NT2/D1 (cell line): ENCODE measurements at regions not wholly inside any gene's neighbourhood (a gene's known extent, or its start where the extent isn't known, plus 50 kb on each side); places are given as distances from the start of the nearest gene placed in this dataset.

Experiments
- DNase-seq: peaks from one replicate; pipeline ENCODE4 v3.0.0-alpha.2; 2011; ENCODE audit warnings: low read depth, low spot score
- H3K27me3 ChIP-seq: 2 replicates; pipeline ENCODE4 v1.6.0; 2011; ENCODE audit warnings: mild to moderate bottlenecking; ENCODE audit not compliant: insufficient read length, insufficient read depth
- H3K36me3 ChIP-seq: 2 replicates; pipeline ENCODE4 v1.6.1; 2011; ENCODE audit warnings: mild to moderate bottlenecking, low read length, mixed read lengths; ENCODE audit not compliant: insufficient read depth, insufficient read length
- H3K4me1 ChIP-seq: 2 replicates; pipeline ENCODE4 v1.5.1; 2011; ENCODE audit not compliant: insufficient read depth, insufficient read length
- H3K4me3 ChIP-seq: 2 replicates; pipeline ENCODE4 v1.5.1; 2011; ENCODE audit warnings: low read depth; ENCODE audit not compliant: insufficient read length
- H3K9ac ChIP-seq: 2 replicates; pipeline ENCODE4 v1.6.0; 2011; ENCODE audit warnings: low read depth; ENCODE audit not compliant: insufficient read length
- H3K9me3 ChIP-seq: 2 replicates; pipeline ENCODE4 v1.5.1; 2011; ENCODE audit warnings: mild to moderate bottlenecking, low read length; ENCODE audit not compliant: insufficient read depth
- SUZ12 ChIP-seq: IDR thresholded peaks from 2 replicates; pipeline ENCODE4 v1.6.1; 2011; ENCODE audit not compliant: insufficient read length, insufficient read depth; ENCODE audit errors: extremely low read depth
- YY1 ChIP-seq: IDR thresholded peaks from 2 replicates; pipeline ENCODE4 v1.6.1; 2011; ENCODE audit not compliant: insufficient read length, insufficient read depth
- ZNF274 ChIP-seq: IDR thresholded peaks from 2 replicates; pipeline ENCODE4 v1.6.1; 2011; ENCODE audit warnings: mild to moderate bottlenecking, low read depth, low read length

- Histone ChIP-seq H3K4me1 (peaks cover 13% of the 10 kb centered on the region), H3K36me3 (no peaks in the 10 kb centered on the region), H3K27me3 (no peaks in the 10 kb centered on the region), H3K9ac (no peak overlapping the region), H3K4me3 (no peak overlapping the region), H3K9me3 (no peaks in the 10 kb centered on the region)
- TF ChIP-seq SUZ12 (no peak), YY1 (no peak), ZNF274 (no peak)
- DNase-seq = no peak
Observed at GRCh38 chr9:96085491-96086143, 210.1 kb downstream of the ERCC6L2 start.

GRCh38 chr9:96084331-96084734 is 208.8 kb downstream of the ERCC6L2 start:
- Histone ChIP-seq H3K9me3 (no peaks in the 10 kb centered on the region), H3K36me3 (no peaks in the 10 kb centered on the region), H3K4me3 (no peak overlapping the region), H3K9ac (no peak overlapping the region), H3K4me1 (peaks cover 13% of the 10 kb centered on the region), H3K27me3 (no peaks in the 10 kb centered on the region)
- no peak for TF ChIP-seq ZNF274
- no peak for TF ChIP-seq YY1
- TF ChIP-seq SUZ12 = no peak
- no peak for DNase-seq

- Histone ChIP-seq H3K9me3 (no peaks in the 10 kb centered on the region), H3K4me3 (no peak overlapping the region), H3K36me3 (no peaks in the 10 kb centered on the region), H3K4me1 (peaks cover 11% of the 10 kb centered on the region), H3K9ac (no peak overlapping the region), H3K27me3 (no peaks in the 10 kb centered on the region)
- TF ChIP-seq SUZ12 = no peak
- no peak for TF ChIP-seq ZNF274
- no peak for TF ChIP-seq YY1
- DNase-seq = no peak
Observed at GRCh38 chr9:96082516-96083232, 207.2 kb downstream of the ERCC6L2 start.

- DNase-seq = no peak
- H3K4me3 ChIP-seq = no peak overlapping the region
- H3K4me1 ChIP-seq = no peaks in the 10 kb centered on the region
- H3K9ac ChIP-seq = no peak overlapping the region
- no peaks in the 10 kb centered on the region for H3K27me3 ChIP-seq
- no peaks in the 10 kb centered on the region for H3K36me3 ChIP-seq
- TF ChIP-seq SUZ12 (no peak), ZNF274 (no peak), YY1 (no peak)
- no peaks in the 10 kb centered on the region for H3K9me3 ChIP-seq
Observed at GRCh38 chr9:96080364-96080763, 204.9 kb downstream of the ERCC6L2 start.

- TF ChIP-seq ZNF274 (no peak), YY1 (no peak), SUZ12 (no peak)
Observed at GRCh38 chr9:96079779-96080178, 204.3 kb downstream of the ERCC6L2 start.

GRCh38 chr9:96078897-96079490 is 203.5 kb downstream of the ERCC6L2 start:
- H3K9me3 ChIP-seq = no peaks in the 10 kb centered on the region
- no peaks in the 10 kb centered on the region for H3K36me3 ChIP-seq
- no peak for DNase-seq
- no peak for TF ChIP-seq YY1
- no peak for TF ChIP-seq SUZ12
- no peak for TF ChIP-seq ZNF274
- H3K9ac ChIP-seq = no peak overlapping the region
- H3K4me1 ChIP-seq = no peaks in the 10 kb centered on the region
- H3K27me3 ChIP-seq = no peaks in the 10 kb centered on the region
- H3K4me3 ChIP-seq = no peak overlapping the region

More at GRCh38 chr9:96079779-96080178, 204.3 kb downstream of the ERCC6L2 start:
- Histone ChIP-seq H3K9ac (no peak overlapping the region), H3K9me3 (no peaks in the 10 kb centered on the region), H3K4me1 (no peaks in the 10 kb centered on the region), H3K27me3 (no peaks in the 10 kb centered on the region), H3K36me3 (no peaks in the 10 kb centered on the region), H3K4me3 (no peak overlapping the region)
- no peak for DNase-seq

- Histone ChIP-seq H3K4me3 (no peak overlapping the region), H3K9ac (no peak overlapping the region), H3K9me3 (no peaks in the 10 kb centered on the region), H3K36me3 (no peaks in the 10 kb centered on the region), H3K4me1 (peaks cover 8% of the 10 kb centered on the region), H3K27me3 (no peaks in the 10 kb centered on the region)
- TF ChIP-seq YY1 = no peak
- TF ChIP-seq SUZ12 = no peak
- no peak for TF ChIP-seq ZNF274
- DNase-seq = no peak
Observed at GRCh38 chr9:96075757-96076156, 200.3 kb downstream of the ERCC6L2 start.
